ENCODE measurements at regions not wholly inside any gene's neighbourhood (a gene's known extent, or its start where the extent isn't known, plus 50 kb on each side); places are given as distances from the start of the nearest gene placed in this dataset.
"Not testable (repeated sequence)": the region's sequence is repeated elsewhere in the genome, so short reads cannot be mapped to it uniquely, and the experiment has no call there.

DNA sequence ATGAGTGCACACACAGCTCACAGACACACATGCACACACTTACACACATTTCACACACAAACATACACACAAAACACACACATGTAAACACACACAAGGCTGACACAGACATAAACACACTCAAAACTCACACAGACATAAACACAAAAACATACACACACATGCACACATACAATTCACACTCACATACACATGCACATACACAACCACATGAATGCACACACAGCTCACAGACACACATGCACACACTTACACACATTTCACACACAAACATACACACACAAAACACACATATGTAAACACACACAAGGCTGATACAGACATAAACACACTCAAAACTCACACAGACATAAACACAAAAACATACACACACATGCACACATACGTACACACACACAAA lies 455.0 kb downstream of the SOX11 start:
- H3K27me3 ChIP-seq (ENCODE audit: insufficient read depth, low read length); H3K4me2 ChIP-seq (ENCODE audit: low read length); BruUV-seq (replicated peaks); intact Hi-C loops (cut with micrococcal nuclease); ATAC-seq; H3K9me2 ChIP-seq (ENCODE audit: insufficient read depth); RAD21 ChIA-PET (ENCODE audit: low non-redundant PET in 1 of 2, low total read pairs in 2 of 2, uncharacterized antibody in 2 of 2, unreplicated experiment in 2 of 2); H4K20me1 ChIP-seq (ENCODE audit: insufficient read depth); H3K9ac ChIP-seq (ENCODE audit: low read length); H3K36me3 ChIP-seq (ENCODE audit: control insufficient read depth in 1 of 2, insufficient read depth in 2 of 2, low read length in 2 of 2); DNase-seq (ENCODE audit: low read depth, low spot score); H3K27ac ChIP-seq (ENCODE audit: low read depth, low read length); H3K79me2 ChIP-seq (ENCODE audit: insufficient read depth, low read length); H3K4me1 ChIP-seq (ENCODE audit: control insufficient read depth in 1 of 2, insufficient read depth in 2 of 2, low read length in 2 of 2); H2AFZ ChIP-seq (ENCODE audit: low read depth, low read length, poor library complexity, severe bottlenecking); POLR2A ChIA-PET; CTCF ChIA-PET; H3K4me3 ChIP-seq (replicated peaks in 1 of 2; ENCODE audit: low read depth in 1 of 2, low read length in 2 of 2): not testable (repeated sequence)
- H3K9me3 ChIP-seq (ENCODE audit: control insufficient read depth in 1 of 2, insufficient read depth in 1 of 2, low read depth in 1 of 2, low read length in 2 of 2) = peaks cover 16 to 30% of the 10 kb centered on the region in 2 experiments; a peak in 2 of 4 replicates

DNA sequence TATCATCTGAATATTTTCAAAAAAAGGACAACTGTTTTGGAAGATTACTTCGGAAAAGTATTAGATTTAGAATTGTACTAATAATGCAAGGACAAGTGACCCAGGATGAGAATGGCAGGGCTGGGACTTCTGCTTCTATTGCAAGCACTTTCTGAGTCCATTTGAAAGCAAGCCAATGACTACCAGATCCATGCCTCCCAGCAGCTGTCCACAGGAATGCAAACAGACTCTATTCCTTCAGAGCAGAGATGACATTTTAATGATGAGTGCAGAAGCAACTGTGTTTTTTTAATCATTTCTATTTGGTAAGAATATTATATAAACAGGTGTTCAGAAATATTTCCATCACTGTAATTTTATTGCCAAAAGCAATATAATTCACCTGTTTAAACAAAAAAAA lies 456.7 kb downstream of the SOX11 start:
- CTCF ChIA-PET = no interaction called here
- no TSS peak for BruUV-seq (replicated peaks)
- Histone ChIP-seq H3K9me2 (ENCODE audit: insufficient read depth) (no peaks in the 10 kb centered on the region), H3K79me2 (ENCODE audit: insufficient read depth, low read length) (no peaks in the 10 kb centered on the region), H3K9me3 (ENCODE audit: control insufficient read depth in 1 of 2, insufficient read depth in 1 of 2, low read depth in 1 of 2, low read length in 2 of 2) (peaks cover 17 to 36% of the 10 kb centered on the region in 2 experiments; a peak in 2 of 4 replicates), H3K4me2 (ENCODE audit: low read length) (no peak overlapping the region), H2AFZ (ENCODE audit: low read depth, low read length, poor library complexity, severe bottlenecking) (no peak overlapping the region), H3K27ac (ENCODE audit: low read depth, low read length) (no peak overlapping the region), H4K20me1 (ENCODE audit: insufficient read depth) (no peaks in the 10 kb centered on the region), H3K36me3 (ENCODE audit: control insufficient read depth in 1 of 2, insufficient read depth in 2 of 2, low read length in 2 of 2) (no peaks in the 10 kb centered on the region), H3K27me3 (ENCODE audit: insufficient read depth, low read length) (no peaks in the 10 kb centered on the region), H3K9ac (ENCODE audit: low read length) (no peak overlapping the region), H3K4me3 (replicated peaks in 1 of 2; ENCODE audit: low read depth in 1 of 2, low read length in 2 of 2) (no peak overlapping the region), H3K4me1 (ENCODE audit: control insufficient read depth in 1 of 2, insufficient read depth in 2 of 2, low read length in 2 of 2) (no peaks in the 10 kb centered on the region)
- POLR2A ChIA-PET = no interaction called here
- intact Hi-C loops (cut with micrococcal nuclease) = no loop called here
- RAD21 ChIA-PET (ENCODE audit: low non-redundant PET in 1 of 2, low total read pairs in 2 of 2, uncharacterized antibody in 2 of 2, unreplicated experiment in 2 of 2) = no interaction called here
- no peak for TF ChIP-seq JUND (IDR thresholded peaks at IDR 0.05)
- TF ChIP-seq, protein P1, sequence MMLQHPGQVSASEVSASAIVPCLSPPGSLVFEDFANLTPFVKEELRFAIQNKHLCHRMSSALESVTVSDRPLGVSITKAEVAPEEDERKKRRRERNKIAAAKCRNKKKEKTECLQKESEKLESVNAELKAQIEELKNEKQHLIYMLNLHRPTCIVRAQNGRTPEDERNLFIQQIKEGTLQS (IDR thresholded peaks at IDR 0.05) = no peak
- TF ChIP-seq POLR2A (IDR thresholded peaks at IDR 0.05; ENCODE audit: borderline replicate concordance, extremely low read depth, insufficient read depth, insufficient read length) = no peak
- no peak for TF ChIP-seq TCF7L2 (IDR thresholded peaks at IDR 0.05; ENCODE audit: borderline replicate concordance, extremely low read depth, insufficient read depth, insufficient read length)
- TF ChIP-seq, protein P2, sequence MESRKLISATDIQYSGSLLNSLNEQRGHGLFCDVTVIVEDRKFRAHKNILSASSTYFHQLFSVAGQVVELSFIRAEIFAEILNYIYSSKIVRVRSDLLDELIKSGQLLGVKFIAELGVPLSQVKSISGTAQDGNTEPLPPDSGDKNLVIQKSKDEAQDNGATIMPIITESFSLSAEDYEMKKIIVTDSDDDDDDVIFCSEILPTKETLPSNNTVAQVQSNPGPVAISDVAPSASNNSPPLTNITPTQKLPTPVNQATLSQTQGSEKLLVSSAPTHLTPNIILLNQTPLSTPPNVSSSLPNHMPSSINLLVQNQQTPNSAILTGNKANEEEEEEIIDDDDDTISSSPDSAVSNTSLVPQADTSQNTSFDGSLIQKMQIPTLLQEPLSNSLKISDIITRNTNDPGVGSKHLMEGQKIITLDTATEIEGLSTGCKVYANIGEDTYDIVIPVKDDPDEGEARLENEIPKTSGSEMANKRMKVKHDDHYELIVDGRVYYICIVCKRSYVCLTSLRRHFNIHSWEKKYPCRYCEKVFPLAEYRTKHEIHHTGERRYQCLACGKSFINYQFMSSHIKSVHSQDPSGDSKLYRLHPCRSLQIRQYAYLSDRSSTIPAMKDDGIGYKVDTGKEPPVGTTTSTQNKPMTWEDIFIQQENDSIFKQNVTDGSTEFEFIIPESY (IDR thresholded peaks at IDR 0.05; ENCODE audit: extremely low read depth, insufficient replicate concordance, low read length) = no peak
- TF ChIP-seq ZFX (IDR thresholded peaks at IDR 0.05) = no peak
- no peak for TF ChIP-seq FOSL1 (IDR thresholded peaks at IDR 0.05; ENCODE audit: low read depth)
- no peak for TF ChIP-seq SIN3A (IDR thresholded peaks at IDR 0.05; ENCODE audit: low read depth)
- no peak for TF ChIP-seq SRF (IDR thresholded peaks at IDR 0.05; ENCODE audit: low read depth)
- no peak for TF ChIP-seq CEBPB (IDR thresholded peaks at IDR 0.05; ENCODE audit: low read depth)
- TF ChIP-seq RAD21 (IDR thresholded peaks at IDR 0.05; ENCODE audit: low read depth) = no peak
- DNase-seq (ENCODE audit: low read depth, low spot score) = no peak
- ATAC-seq = no peak

Measured in HCT116 (cell line).